Stimulated activated CD8-positive, alpha-beta memory T cell treated with anti-CD3 and anti-CD28 coated beads, Interleukin-4, amount 100 ng/mL, for 48 hours (primary cell): ENCODE measurements at regions not wholly inside any gene's neighbourhood (a gene's known extent, or its start where the extent isn't known, plus 50 kb on each side); places are given as distances from the start of the nearest gene placed in this dataset.
"Not testable (repeated sequence)": the region's sequence is repeated elsewhere in the genome, so short reads cannot be mapped to it uniquely, and the experiment has no call there.

Source experiments
- DNase-seq: peaks from one replicate; pipeline ENCODE4 v3.0.0-alpha.2; 2020

GRCh38 chr18:1585881-1586488 lies 681.3 kb downstream of the ADCYAP1 start:
- DNase-seq, result no peak

GRCh38 chr18:1593091-1593490 lies 688.4 kb downstream of the ADCYAP1 start:
- DNase-seq, result no peak

DNA sequence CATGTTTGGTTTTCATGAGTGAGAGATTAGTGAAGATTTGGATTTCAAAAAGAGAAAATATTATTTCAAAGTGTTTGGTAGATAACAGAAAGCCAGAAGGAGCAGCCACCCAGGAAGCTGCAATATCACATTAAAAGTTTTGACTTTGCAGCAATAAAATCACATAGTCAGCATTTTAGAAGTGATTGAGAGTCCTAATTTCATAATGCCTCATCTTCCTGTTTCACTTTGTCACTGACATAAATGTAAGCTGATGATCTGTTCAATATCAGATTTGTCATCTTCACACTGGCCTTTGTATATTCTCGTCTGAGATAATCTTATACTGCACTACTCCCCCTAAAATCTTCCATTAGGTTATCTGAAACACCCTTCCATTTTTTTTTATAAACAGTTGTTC lies 690.5 kb downstream of the ADCYAP1 start:
- no peak for DNase-seq

DNA sequence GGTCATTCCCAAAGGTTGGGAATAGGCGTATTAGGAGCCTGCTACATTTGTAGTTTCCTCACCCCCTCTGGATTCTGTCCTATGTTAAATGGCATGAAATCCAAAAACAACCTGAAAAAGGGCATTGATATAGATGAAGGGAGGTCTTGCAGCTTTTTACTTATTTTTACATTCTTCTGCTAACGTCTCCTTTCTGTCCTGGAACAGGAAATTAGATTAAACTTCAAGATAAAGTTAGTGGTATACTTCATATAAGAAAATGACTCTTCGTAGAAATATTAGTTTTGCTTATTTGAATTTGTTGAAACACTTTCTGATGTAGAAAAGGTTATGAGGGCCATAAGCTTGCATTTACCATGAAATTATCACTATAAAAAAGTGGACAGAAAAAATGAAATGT lies 694.5 kb downstream of the ADCYAP1 start:
- no peak for DNase-seq

DNA sequence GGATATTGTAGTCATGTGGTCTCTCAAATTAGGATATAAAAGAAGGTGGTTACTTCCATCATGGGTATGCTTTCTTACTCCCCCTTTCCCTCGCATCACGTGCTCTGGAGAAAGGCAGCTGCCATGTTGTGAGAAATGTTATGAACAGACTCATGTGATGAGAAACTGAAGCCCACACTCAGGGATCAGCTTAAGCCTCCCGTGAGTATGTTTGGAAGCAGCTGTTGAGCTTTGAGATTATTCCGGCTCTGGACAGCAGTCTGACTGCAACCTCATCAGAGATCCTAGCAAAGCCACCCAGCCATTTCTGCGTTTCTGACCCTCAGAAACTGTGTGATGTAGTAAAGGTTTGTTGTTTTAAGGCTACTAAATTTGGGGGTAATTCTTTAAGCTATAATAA lies 700.1 kb downstream of the ADCYAP1 start:
- no peak for DNase-seq

DNA sequence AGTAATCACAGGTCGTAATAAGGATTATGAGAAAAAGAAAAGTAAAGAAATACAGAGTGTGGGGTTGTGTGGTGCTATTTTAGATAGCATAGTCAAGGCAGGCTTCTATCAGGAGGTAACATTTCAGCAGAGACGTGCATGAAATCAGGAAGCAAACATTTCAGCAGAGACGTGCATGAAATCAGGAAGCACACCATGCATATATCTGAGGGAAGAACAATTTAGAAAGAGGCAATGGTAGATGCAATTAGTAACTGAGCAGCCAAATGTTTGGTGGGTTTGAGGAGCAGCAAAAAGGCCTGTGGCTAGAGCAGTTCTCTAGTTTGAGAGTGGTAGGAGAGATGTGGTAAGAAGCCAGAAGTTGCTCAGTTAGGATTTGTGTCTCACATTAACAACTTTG lies 713.7 kb downstream of the ADCYAP1 start:
- DNase-seq, result no peak

DNA sequence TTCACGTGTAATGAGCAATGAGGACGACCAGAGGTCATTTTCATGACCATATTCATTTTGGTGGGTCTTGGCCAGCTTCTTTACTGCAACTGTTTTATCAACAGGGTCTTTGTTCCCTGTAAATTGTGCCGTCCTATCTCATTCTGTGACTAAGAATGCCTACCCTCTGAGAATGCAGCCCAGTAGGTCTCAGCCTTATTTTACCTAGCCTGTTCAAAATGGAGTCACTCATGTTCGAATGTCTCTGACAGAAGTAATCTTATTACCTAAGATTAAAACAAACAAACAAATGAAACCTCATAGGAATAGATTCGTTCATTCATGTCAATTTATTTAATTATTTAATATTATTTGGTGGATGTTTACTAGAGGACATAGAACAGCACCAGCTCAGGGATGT lies 714.8 kb downstream of the ADCYAP1 start:
- no peak for DNase-seq

DNA sequence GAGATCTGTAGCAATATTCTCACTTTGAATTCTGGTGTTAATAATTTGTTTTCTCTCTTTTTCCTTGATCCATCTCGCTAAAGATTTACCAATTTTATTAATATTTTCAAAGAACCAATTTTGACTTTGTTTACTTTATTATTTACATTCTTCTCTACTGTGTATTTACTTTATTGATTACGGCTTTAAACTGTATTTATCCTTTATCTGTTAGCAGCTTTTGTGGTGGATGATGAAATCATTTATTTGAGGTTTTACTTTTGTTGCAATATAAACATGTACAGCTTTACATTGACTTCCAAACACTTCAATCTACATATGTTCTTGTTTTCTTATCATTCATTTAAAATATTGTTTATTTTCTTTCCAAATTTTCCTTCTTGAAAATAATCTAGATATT lies 719.9 kb downstream of the ADCYAP1 start:
- no peak for DNase-seq

DNA sequence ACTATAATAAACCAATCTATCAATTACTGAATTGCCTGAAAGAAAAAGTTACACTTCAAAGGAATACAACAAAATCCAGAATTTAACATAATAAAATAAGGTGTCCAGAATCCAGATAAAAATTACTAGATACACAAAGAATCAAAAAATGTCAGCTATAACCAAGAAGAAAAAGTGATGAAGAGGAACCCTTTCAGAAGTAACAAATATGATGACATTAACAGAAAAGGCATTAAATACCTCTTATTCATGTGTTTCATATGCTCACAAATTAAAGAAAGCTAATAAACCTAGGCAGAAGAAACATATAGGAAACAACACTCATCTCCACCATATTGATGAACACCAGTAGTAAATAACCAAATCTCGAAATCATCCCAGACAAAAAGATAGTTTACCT lies 722.8 kb downstream of the ADCYAP1 start:
- DNase-seq, result no peak

GRCh38 chr18:1648712-1649111 lies 744.0 kb downstream of the ADCYAP1 start:
- DNase-seq, result no peak

- DNase-seq, result no peak
These were observed 747.3 kb downstream of the ADCYAP1 start for GRCh38 chr18:1652018-1652417.

DNA sequence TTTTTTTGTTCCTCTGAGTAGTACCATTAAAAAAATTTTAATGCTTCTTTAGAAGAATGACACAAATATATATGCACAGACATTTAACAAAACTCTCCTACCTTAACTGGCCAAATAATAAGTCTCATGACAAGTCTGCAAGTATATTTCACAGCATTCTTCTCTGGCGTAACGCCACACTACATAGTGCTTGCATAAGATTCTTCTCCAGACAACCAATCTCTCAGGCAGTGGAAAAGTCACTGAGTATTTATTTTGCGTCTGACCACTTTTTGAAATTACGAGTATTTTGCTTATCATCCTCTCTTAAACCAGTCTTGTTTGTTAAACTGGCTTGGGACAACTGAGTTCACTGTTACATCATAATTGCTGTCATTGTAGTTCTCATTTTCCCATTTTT lies 749.2 kb downstream of the ADCYAP1 start:
- DNase-seq, result no peak

DNA sequence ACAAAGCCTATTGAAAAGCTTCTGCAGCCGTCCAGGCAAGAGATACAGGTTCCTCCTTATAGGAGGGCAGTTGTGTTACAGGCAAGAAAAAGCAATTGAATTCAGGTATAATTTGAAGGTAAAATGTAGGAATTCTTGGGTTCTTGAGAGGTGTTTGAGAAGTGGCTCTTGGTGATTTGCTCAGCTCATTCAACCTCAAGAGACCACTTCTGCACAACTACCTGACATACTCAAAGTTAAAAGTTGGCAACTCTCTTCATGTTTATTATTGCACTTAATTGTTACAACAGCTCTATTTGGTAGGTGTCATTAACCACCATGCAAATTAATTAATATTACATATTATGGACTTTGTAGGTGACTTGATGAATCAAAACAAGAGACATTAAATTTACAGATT lies 753.2 kb downstream of the ADCYAP1 start:
- no peak for DNase-seq

GRCh38 chr18:1658908-1659566 lies 754.4 kb downstream of the ADCYAP1 start:
- no peak for DNase-seq

GRCh38 chr18:1663879-1664705 lies 759.4 kb downstream of the ADCYAP1 start:
- DNase-seq, result peak; percentile 66

- DNase-seq, result no peak
These were observed 760.4 kb downstream of the ADCYAP1 start for GRCh38 chr18:1665079-1665478.

- no peak for DNase-seq
These were observed 763.6 kb downstream of the ADCYAP1 start for GRCh38 chr18:1668279-1668678.

GRCh38 chr18:1671710-1672109 lies 767.0 kb downstream of the ADCYAP1 start:
- DNase-seq, result not testable (repeated sequence)

- no peak for DNase-seq
These were observed 771.7 kb downstream of the ADCYAP1 start for GRCh38 chr18:1676387-1676786.

GRCh38 chr18:1680108-1680507 lies 775.4 kb downstream of the ADCYAP1 start:
- no peak for DNase-seq

DNA sequence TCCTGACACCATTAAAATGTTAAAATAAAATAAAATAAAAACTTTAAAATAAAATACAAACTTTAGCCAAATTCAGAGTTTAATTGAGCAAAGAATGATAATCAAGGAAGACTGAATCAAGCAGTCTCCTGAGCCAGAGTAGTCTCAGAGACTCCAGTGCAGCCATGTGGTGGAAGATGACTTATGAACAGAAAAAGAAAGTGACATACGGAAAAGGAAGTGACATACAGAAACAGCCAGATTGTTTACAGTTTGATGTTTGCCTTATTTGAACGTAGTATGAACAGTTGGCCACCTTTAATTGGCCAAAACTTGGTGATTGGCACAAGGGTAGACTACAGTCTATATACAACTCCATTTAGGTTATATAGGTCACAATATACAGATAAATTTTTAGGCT lies 787.2 kb downstream of the ADCYAP1 start:
- no peak for DNase-seq

DNA sequence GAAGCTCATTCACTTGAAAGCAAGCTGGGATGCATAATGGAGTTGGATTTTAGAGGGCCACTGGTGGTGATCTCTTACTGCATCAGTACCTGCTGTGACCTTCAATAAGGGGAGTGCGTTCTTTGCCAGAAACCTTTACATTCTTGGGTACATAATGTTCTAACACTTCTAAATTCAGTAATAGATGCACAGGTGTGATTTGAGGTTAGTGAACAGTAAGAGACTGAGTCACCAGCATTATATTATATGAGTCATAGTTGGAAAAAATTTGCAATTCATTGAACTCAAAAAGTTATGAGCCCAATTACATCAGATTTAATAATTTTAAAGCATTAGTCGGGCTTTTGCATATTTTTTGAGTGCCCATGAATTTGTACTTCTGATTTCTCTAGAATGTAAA lies 803.3 kb downstream of the ADCYAP1 start:
- DNase-seq, result no peak

DNA sequence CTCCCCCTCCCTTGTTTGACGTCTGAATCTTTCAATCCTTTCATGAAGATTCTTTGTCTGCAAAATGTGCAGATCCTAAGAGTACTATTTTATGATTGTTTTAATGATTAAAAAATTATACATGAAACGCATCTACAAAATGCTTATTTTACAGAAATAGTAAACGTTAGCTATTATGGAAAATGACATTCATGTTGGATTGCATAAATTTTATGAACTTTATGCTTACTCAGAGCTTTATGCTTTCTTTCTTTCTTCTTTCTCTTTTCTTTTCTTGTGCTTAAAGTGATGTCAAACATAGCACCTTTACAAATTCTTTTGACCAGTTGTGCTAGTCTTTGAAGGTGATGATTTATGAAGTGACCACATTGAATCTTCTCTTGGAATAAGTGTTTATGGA lies 805.4 kb downstream of the ADCYAP1 start:
- DNase-seq, result no peak

GRCh38 chr18:1732143-1732542 lies 827.5 kb downstream of the ADCYAP1 start:
- no peak for DNase-seq
